ENCODE measurements at regions not wholly inside any gene's neighbourhood (a gene's known extent, or its start where the extent isn't known, plus 50 kb on each side); places are given as distances from the start of the nearest gene placed in this dataset.

GRCh38 chr10:33386926-33387325 is 52.5 kb upstream of the NRP1 start:
- TF ChIP-seq CTCF (conservative IDR thresholded peaks at IDR 0.05; ENCODE audit: low read length) (no peak), EZH2phosphoT487 (IDR thresholded peaks at IDR 0.05; ENCODE audit: borderline replicate concordance) (no peak)
